ENCODE measurements at regions not wholly inside any gene's neighbourhood (a gene's known extent, or its start where the extent isn't known, plus 50 kb on each side); places are given as distances from the start of the nearest gene placed in this dataset.

- no peak for ATAC-seq
- H3K9me3 ChIP-seq: no peaks in the 10 kb centered on the region
- no peak for TF ChIP-seq USF2 (IDR thresholded peaks at IDR 0.05)
- no peak for TF ChIP-seq RFX5 (IDR thresholded peaks at IDR 0.05)
- no peak for TF ChIP-seq TFCP2L1 (CRISPR knock-in tag; IDR thresholded peaks at IDR 0.05)
- no peak for TF ChIP-seq CHD2 (IDR thresholded peaks at IDR 0.05; ENCODE audit: low read length, partially characterized antibody)
- no peak for TF ChIP-seq HES2 (IDR thresholded peaks at IDR 0.05)
- TF ChIP-seq ZC3H11A (IDR thresholded peaks at IDR 0.05): no peak
- no peak for TF ChIP-seq MAX (IDR thresholded peaks at IDR 0.05)
- TF ChIP-seq ZNF302 (CRISPR knock-in tag; IDR thresholded peaks at IDR 0.05): no peak
- TF ChIP-seq ATOH8 (CRISPR knock-in tag; IDR thresholded peaks at IDR 0.05; ENCODE audit: low read depth): no peak
- TF ChIP-seq MAZ (IDR thresholded peaks at IDR 0.05; ENCODE audit: borderline replicate concordance, low read depth, low read length): no peak
- TF ChIP-seq SMC3 (IDR thresholded peaks at IDR 0.05): no peak
- TF ChIP-seq RNF2 (IDR thresholded peaks at IDR 0.05; ENCODE audit: borderline replicate concordance, low read depth): no peak
- no peak for TF ChIP-seq HMGXB4 (CRISPR knock-in tag; IDR thresholded peaks at IDR 0.05; ENCODE audit: borderline replicate concordance)
- TF ChIP-seq RAD21 (conservative IDR thresholded peaks at IDR 0.05 in 1 of 2, IDR thresholded peaks at IDR 0.05 in 1 of 2): no peak
- no peak for TF ChIP-seq FOSB (CRISPR knock-in tag; IDR thresholded peaks at IDR 0.05)
- no peak for DNase-seq (ENCODE audit: low read depth in 1 of 2, low spot score in 1 of 2)
- 0% methylated on average over 1 of the region's 1 CpG for WGBS (ENCODE audit: missing lambda C conversion rate)
- H3K4me3 ChIP-seq: no peak overlapping the region
- no peaks in the 10 kb centered on the region for H3K4me1 ChIP-seq
- H3K27ac ChIP-seq: no peak overlapping the region
- ChIA-PET POLR2A (no interaction called here), CTCF (no interaction called here)
- no peak overlapping the region for H3K4me2 ChIP-seq
- no peak for FAIRE-seq
Measured at GRCh38 chr15:47553947-47554346, 163.4 kb upstream of the SEMA6D start.

- WGBS (ENCODE audit: missing lambda C conversion rate): 0% methylated on average over 1 of the region's 1 CpG
- H3K9me3 ChIP-seq: no peaks in the 10 kb centered on the region
- no peak overlapping the region for H3K27ac ChIP-seq
- POLR2A ChIA-PET: no interaction called here
- no peaks in the 10 kb centered on the region for H3K4me1 ChIP-seq
- CTCF ChIA-PET: no interaction called here
- FAIRE-seq (no peak), DNase-seq (ENCODE audit: low read depth in 1 of 2, low spot score in 1 of 2) (no peak), ATAC-seq (no peak)
- no peak for TF ChIP-seq FOXS1 (CRISPR knock-in tag; IDR thresholded peaks at IDR 0.05)
- TF ChIP-seq POLR2A (IDR thresholded peaks at IDR 0.05; ENCODE audit: low read length): no peak
- TF ChIP-seq RARB (CRISPR knock-in tag; IDR thresholded peaks at IDR 0.05): no peak
- no peak for TF ChIP-seq FOSB (CRISPR knock-in tag; IDR thresholded peaks at IDR 0.05)
- no peak for TF ChIP-seq NR3C1 (IDR thresholded peaks at IDR 0.05)
- TF ChIP-seq EP300 (IDR thresholded peaks at IDR 0.05): no peak
- H3K4me3 ChIP-seq: no peak overlapping the region
- H3K4me2 ChIP-seq: no peak overlapping the region
Measured at GRCh38 chr15:47561102-47561501, 156.2 kb upstream of the SEMA6D start.

- POLR2A ChIA-PET: no interaction called here
- DNase-seq (ENCODE audit: low read depth in 1 of 2, low spot score in 1 of 2): no peak
- no peak for ATAC-seq
- Histone ChIP-seq H3K4me1 (no peaks in the 10 kb centered on the region), H3K9me3 (no peaks in the 10 kb centered on the region), H3K4me2 (no peak overlapping the region), H3K27ac (no peak overlapping the region), H3K4me3 (no peak overlapping the region)
- FAIRE-seq: no peak
- CTCF ChIA-PET: no interaction called here
- TF ChIP-seq SMC3 (IDR thresholded peaks at IDR 0.05) (no peak), NPAS2 (CRISPR knock-in tag; IDR thresholded peaks at IDR 0.05; ENCODE audit: borderline replicate concordance) (no peak), HMGXB4 (CRISPR knock-in tag; IDR thresholded peaks at IDR 0.05; ENCODE audit: borderline replicate concordance) (no peak), RNF2 (IDR thresholded peaks at IDR 0.05; ENCODE audit: borderline replicate concordance, low read depth) (no peak), EP300 (IDR thresholded peaks at IDR 0.05) (no peak), ELK1 (IDR thresholded peaks at IDR 0.05; ENCODE audit: low read depth, low read length) (no peak), MAX (IDR thresholded peaks at IDR 0.05) (no peak), GATA3 (IDR thresholded peaks at IDR 0.05; ENCODE audit: borderline replicate concordance) (no peak), FOXS1 (CRISPR knock-in tag; IDR thresholded peaks at IDR 0.05) (no peak), POLR2AphosphoS2 (conservative IDR thresholded peaks at IDR 0.05; ENCODE audit: low read length) (no peak)
- 12% methylated on average over 3 of the region's 3 CpGs for WGBS (ENCODE audit: missing lambda C conversion rate)
Measured at GRCh38 chr15:47565949-47566348, 151.4 kb upstream of the SEMA6D start.

Measured in A549 (cell line).